Head of caudate nucleus (tissue), 42 donors: ENCODE measurements at regions not wholly inside any gene's neighbourhood (a gene's known extent, or its start where the extent isn't known, plus 50 kb on each side); places are given as distances from the start of the nearest gene placed in this dataset.
"Not testable (repeated sequence)": the region's sequence is repeated elsewhere in the genome, so short reads cannot be mapped to it uniquely, and the experiment has no call there.

Experiments
- DNase-seq, 42 donors: peaks; one replicate each; pipeline versions ENCODE4 v3.0.0 to v3.0.0-alpha.2; 2020 to 2021; ENCODE audit warnings: mixed read lengths in 7 of 42
- intact Hi-C: fragments of 100-400 bp; cut with DNase I; formaldehyde crosslinking; loops from one replicate; pipeline ENCODE4 v1.15.0; 2022

GRCh38 chr3:161586556-161587235 is 90.1 kb downstream of the OTOL1 start:
- no peak for DNase-seq
- intact Hi-C loops = no loop called here

- DNase-seq = no peak
- intact Hi-C loops = no loop called here
These were observed 102.0 kb downstream of the OTOL1 start for GRCh38 chr3:161598639-161599038.

GRCh38 chr3:161599697-161600096 is 103.1 kb downstream of the OTOL1 start:
- intact Hi-C loops = no loop called here
- DNase-seq = no peak

- intact Hi-C loops = no loop called here
These were observed 103.6 kb downstream of the OTOL1 start for GRCh38 chr3:161600173-161600572.

GRCh38 chr3:161602475-161602874 is 105.9 kb downstream of the OTOL1 start:
- DNase-seq = no peak
- intact Hi-C loops = no loop called here

More at GRCh38 chr3:161600173-161600572, 103.6 kb downstream of the OTOL1 start:
- no peak for DNase-seq

GRCh38 chr3:161602918-161603317 is 106.3 kb downstream of the OTOL1 start:
- intact Hi-C loops = no loop called here
- DNase-seq = no peak

- no peak for DNase-seq
- intact Hi-C loops = no loop called here
These were observed 110.4 kb downstream of the OTOL1 start for GRCh38 chr3:161607056-161607455.

GRCh38 chr3:161619351-161619750 is 122.7 kb downstream of the OTOL1 start:
- intact Hi-C loops = no loop called here
- DNase-seq = no peak

GRCh38 chr3:161630794-161631193 is 134.2 kb downstream of the OTOL1 start:
- no peak for DNase-seq
- intact Hi-C loops = no loop called here

- intact Hi-C loops = no loop called here
- DNase-seq = no peak
These were observed 134.9 kb downstream of the OTOL1 start for GRCh38 chr3:161631536-161631935.

GRCh38 chr3:161637559-161637958 is 141.0 kb downstream of the OTOL1 start:
- intact Hi-C loops = no loop called here
- DNase-seq = no peak

- intact Hi-C loops, DNase-seq: not testable (repeated sequence)
These were observed 142.5 kb downstream of the OTOL1 start for GRCh38 chr3:161639095-161639494.

- intact Hi-C loops = no loop called here
- DNase-seq = no peak
These were observed 143.6 kb downstream of the OTOL1 start for GRCh38 chr3:161640181-161640580.

- no peak for DNase-seq
- intact Hi-C loops = no loop called here
These were observed 144.7 kb downstream of the OTOL1 start for GRCh38 chr3:161641287-161641686.

- peak in 8 of 42 donors; percentile 4 to 44 (median 22) for DNase-seq
These were observed 148.5 kb downstream of the OTOL1 start for GRCh38 chr3:161644891-161645635.

GRCh38 chr3:161647936-161648470 is 151.4 kb downstream of the OTOL1 start:
- intact Hi-C loops = no loop called here
- no peak for DNase-seq

More at GRCh38 chr3:161644891-161645635, 148.5 kb downstream of the OTOL1 start:
- intact Hi-C loops = no loop called here

- intact Hi-C loops = no loop called here
- no peak for DNase-seq
These were observed 153.4 kb downstream of the OTOL1 start for GRCh38 chr3:161649900-161650484.

- intact Hi-C loops = no loop called here
- peak in 1 of 42 donors; percentile 15 for DNase-seq
These were observed 161.2 kb downstream of the OTOL1 start for GRCh38 chr3:161657786-161658185.

- intact Hi-C loops = no loop called here
These were observed 174.5 kb downstream of the OTOL1 start for GRCh38 chr3:161671141-161671540.

GRCh38 chr3:161672478-161672877 is 175.9 kb downstream of the OTOL1 start:
- no peak for DNase-seq
- intact Hi-C loops = no loop called here

More at GRCh38 chr3:161671141-161671540, 174.5 kb downstream of the OTOL1 start:
- DNase-seq = no peak
